NCI-H1048 (cell line): ENCODE measurements at regions not wholly inside any gene's neighbourhood (a gene's known extent, or its start where the extent isn't known, plus 50 kb on each side); places are given as distances from the start of the nearest gene placed in this dataset.
"Not testable (repeated sequence)": the region's sequence is repeated elsewhere in the genome, so short reads cannot be mapped to it uniquely, and the experiment has no call there.

Source experiments
- DNase-seq: peaks from one replicate; lab custom pipeline; 2025; lab: John Stamatoyannopoulos, UW

DNA sequence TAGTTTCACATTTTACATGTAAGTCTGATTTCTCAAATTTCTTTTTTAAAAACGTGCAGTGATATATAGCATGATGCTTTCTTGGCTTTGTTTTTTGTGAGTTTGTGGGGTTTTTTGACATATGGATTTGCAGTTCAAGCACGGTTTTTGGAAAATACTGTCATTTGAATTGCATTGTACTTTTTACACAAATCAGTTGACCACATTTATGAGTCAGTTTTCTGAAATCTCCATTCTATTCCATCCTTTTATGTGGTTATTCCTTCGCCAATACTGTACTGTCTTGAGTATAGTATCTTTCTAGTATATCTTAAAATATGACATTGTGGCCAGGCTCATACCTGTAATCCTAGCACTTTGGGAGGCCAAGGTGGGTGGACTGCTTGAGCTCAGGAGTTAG is 890.0 kb upstream of the CITED2 start:
- DNase-seq, result no peak

DNA sequence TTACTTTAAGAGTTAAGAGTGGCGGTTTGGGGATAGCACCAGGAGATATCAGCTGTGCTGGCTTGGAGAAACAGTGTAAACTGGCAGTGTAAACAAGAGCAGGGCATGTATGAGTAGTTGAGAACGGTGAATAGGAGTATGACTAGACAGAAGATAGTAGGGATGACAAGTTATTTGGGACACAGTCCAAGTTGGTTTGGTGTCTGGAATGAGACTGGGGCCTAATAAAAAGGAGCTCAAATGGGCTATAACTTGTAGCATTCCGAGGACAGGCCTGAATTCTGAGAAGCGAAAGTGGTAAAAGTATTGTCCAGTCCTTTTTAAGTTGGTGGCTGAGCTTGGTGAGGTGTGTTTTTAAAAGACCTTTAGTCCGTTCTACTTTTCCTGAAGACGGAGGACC is 883.9 kb upstream of the CITED2 start:
- not testable (repeated sequence) for DNase-seq

DNA sequence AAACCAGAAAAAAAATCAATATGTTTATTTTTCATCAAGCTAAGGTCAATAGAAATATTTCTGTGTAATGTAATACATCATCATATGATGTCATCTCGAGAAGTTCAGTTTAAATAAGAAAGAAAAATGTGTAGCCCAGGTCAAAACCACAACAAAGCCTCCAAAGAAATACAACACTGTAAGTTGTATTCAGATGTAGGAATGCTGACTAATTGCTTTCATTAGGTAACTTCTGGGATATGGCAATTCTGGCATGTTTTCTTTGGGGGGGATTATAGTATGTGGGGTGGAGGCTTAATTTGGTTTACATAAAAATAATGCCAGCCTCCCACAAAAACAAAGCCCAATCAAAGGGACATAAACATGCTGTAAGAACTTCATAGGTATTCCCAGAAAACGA is 881.8 kb upstream of the CITED2 start:
- DNase-seq, result no peak

DNA sequence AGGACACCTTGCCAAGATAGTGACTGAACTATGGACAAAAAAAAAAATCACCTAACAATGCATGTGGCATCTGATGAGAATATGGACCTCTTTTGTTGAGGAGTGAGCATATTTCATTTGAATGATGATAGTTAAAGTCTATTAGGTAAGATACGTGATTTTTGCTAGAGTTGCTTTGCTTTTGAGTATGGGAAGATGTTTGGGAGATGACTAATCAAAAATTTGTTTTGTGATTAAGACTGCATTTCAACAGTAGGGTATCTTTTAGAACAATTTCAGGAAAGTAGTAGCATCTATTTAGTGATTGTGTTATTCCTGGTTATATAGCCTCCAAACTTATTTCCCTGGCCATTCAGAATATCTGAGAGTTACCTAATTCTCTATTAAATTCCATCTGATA is 878.6 kb upstream of the CITED2 start:
- DNase-seq, result no peak

DNA sequence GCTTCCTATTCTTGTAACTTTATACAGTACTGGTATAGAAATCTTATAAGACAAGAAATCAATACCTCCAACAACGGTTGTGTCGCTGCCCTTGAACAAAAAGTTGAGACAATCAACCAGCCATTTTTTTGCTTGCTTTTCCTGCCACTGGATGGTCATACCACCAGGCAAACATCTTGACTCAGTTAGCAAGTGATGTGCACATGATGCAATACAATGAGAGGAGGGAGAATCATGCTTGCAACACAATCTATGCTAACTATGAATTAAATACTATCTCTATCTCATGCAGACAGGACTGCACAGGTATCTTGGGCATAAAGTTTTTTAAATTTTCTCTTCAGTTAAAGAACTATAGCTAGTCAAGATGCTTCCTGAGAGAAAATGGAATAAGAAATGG is 877.7 kb upstream of the CITED2 start:
- no peak for DNase-seq

DNA sequence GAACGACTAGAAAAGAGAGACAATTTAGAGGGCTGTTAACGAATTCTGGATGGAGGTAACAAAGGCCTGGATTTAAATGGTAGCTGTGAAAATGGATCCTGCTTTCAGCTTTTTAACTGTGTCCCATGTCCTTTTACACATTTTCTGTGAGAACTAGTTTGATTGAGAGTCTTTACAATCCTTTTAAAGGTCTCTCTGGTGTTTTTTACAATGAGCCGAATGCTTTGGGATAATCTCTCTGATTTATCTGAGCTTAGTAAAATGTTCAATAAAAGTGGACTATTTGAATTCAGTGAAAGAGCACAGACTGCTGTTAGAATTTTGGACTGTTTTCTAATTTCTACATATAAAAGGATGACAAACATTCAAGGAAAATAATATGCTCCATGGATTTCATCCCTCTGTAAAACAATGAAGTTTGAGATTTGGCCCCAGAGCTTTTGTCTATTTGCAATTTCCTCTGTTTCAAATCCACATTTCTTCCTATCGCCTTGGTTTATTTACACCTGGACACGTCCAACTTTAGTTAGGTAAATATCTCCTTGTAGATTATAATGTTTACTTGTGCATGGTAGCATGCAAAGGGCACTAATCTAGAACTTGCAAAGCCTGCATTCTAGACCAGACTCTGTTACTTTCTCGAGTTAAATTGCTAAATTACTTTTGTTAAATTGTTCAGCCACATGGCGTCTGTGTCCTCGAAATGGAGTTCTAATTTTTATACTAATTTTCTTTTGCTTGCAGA is 871.0 kb upstream of the CITED2 start:
- no peak for DNase-seq

DNA sequence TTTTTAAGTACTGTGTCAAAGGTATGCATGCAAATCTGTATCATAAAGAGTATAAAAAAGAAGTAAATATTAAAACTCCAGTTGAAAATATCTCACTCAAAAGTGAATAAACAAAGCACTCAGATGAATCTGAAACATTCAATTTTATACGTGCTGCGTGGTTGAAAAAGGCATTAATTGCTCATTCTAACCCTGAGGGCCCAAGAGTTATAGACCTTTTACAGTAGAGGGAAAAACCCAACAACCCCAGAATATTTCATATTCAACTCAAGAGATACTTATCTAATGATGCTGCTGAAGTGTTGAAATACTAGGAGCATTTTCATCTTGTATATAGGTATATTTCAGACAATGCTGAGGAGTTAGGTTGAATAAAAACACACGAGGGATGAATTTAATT is 862.8 kb upstream of the CITED2 start:
- no peak for DNase-seq

DNA sequence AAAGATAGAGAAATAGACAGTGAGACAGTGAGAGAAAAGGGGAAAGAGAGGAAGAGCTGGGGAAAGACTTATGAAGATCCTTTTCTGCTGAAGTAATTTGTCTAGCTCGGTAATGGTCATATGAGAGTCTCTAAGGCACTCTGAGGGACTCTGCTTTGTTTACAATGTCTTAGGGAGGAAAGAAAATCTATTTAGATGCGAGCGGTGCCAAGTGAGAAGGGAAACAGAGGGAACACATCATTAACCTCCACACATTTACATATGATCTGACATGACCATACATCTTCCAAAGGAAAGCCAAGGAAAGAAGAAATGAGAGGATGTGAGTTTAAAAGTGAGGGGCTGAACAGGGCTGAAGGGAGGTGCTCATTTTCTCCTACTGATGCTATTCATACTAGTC is 862.3 kb upstream of the CITED2 start:
- no peak for DNase-seq

DNA sequence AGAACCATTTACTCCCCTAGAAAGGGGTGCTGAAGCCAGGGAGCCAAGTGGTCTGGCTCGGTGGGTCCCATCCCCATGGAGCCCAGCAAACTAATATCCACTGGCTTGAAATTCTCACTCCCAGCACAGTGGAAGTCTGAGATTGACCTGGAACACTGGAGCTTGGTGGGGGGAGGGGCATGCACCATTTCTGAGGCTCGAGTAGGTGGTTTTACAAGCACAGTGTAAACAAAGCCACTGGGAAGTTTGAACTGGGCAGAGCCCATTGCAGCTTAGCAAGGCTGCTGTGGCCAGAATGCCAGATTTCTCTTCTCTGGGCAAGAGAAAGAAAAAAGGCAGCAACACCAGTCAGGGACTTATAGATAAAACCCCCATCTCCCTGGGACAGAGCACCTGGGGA is 855.8 kb upstream of the CITED2 start:
- no peak for DNase-seq

DNA sequence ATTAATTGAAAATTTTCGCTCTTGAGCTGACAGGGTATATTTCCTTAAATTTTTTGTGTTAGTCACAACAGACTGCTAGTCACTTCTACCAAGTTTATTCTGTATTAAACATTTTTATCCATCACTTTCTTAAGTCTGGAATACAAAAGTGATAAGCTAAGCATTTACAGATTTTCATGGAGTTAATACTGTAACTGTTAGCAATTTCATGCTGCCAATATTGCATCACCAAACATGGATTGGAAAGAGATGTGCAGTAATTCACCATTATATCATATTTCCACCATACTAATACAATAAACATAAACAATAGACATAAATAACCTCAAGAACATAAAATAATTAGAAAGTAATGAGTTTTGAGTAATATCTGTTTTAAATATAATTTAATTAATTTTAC is 854.0 kb upstream of the CITED2 start:
- no peak for DNase-seq

DNA sequence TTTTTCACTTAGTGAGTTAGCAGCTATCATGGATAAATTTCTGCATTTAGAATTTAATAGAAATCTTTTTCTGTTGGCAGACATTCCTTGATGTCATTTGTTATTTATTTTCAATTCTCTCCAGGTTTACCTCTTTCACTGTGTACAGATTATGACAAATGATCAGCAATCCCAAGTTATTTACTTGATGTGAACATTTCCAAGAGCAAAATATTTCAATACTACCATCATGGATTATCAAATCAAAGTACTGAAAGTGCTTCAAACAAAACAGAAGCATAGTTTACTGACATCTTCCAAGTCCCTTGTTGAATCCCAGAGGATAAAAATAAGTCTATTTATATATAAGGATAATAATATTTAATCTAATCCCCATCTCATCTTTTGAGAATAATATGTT is 852.2 kb upstream of the CITED2 start:
- no peak for DNase-seq

DNA sequence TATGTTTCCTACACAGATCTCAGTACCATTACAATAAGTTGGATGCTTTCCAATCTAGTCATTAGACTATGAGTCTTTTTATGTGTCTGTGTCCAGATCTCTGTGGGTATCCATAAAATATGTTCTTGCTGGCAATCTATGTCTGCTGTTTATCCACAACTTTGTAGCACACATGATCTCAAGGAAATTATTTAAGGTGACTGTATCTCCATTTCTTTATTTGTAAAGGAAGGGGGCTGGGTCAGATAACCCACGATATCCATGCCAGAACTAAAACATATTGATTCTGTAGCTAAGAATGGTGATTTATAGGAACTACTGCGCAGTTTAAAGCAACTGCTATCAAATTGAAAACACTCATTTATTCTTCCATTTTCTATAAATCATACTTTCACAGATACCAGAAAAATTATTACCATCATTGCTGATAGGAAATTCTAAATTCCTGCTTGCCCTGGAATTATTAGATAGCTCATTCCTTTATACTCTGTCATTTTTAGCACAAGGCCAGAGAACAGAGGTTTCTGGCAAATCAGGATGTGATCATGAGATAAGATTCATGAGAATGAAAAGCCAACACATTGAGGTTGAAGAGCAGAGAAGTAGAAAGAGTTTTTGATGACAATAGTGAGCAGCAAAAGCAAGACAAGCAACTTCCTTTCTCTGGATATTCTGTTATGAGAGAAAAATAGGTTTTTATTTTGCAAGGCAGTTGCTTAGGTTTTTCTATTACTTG is 851.4 kb upstream of the CITED2 start:
- DNase-seq, result no peak

DNA sequence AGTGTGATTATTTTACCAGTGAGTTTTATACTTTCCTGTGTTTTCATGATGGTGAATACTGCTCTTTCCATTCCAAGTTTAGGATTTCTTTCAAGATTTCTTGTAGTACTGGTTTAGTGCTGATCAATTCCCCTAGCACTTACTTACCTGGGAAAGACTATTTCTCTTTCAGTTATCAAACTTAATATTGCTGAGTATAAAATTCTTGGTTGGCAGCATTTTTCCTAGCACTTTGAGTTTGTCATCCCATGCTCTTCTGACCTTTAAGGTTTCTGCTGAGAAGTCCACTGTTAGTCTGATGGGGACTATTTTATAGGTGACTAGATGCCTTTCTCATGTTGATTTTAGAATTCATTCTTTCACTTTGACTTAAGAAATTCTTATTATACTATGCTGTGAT is 842.8 kb upstream of the CITED2 start:
- no peak for DNase-seq

DNA sequence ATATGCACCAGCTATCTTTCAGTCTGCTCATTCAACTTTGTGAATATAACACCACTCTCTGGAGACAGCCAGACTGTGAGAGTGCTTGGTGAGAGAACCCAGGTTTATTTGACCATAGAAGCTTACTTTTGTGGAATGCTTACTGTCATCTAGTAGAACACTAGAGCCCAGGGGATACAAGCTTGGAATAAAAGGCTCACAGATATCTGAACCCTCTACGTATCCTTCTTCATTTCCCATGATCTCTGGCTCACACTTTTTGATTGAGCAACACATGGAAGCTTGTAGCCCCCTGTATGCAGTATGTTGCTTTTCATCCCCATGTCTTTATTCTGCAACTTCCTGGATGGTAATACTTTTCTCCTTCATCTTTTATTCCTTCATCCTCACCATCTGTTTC is 835.3 kb upstream of the CITED2 start:
- no peak for DNase-seq

DNA sequence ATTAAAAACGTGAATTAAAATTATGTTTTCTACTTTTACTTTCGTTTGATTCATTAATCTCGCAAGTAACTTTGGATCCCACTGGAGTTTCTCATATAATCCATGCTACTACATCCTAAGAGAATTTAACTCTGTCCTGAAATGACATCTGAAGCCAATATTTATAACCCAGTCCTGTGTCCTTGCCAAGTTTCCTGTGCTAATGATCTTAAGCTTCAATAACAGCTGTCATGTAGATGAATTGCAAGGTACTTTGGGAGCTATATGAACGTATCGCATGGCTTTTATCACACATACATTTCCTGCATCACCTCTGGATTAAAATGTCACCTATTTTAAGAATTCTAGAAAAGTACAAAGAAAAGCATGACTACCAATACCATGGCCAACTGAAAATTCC is 833.8 kb upstream of the CITED2 start:
- no peak for DNase-seq

DNA sequence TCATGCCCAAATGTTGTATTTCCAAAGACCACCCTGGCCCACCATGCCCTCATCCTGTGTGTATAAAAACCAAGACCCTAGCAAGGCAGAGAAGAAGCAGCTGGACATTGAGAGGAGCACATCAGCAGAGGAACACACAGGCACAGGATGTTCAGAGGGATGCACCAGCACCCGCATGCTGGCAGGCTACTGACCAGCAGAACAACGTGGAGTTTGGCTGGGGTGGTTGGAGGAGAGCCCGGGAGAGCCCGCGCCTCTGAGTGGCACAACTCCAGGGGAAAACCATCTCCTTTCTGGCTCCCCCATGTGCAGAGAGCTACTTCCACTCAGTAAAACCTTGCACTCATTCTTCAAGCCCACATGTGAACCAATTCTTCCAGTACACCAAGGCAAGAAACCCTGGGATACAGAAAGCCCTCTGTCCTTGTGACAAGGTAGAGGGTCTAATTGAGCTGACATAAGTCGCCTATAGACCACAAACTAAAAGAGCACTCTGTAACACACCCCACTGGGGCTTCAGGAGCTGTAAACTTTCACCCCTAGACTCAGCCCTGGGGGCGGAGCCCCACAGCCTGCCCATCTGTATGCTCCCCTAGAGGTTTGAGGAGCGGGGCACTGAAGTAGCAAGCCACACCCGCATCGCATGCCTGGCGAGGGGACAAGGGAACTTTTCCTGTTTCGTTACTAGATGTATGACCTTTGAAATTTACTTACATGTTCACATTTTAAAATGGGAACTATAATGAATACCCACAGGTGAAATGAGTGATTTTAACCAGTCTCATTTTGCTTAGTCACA is 831.5 kb upstream of the CITED2 start:
- DNase-seq, result no peak

DNA sequence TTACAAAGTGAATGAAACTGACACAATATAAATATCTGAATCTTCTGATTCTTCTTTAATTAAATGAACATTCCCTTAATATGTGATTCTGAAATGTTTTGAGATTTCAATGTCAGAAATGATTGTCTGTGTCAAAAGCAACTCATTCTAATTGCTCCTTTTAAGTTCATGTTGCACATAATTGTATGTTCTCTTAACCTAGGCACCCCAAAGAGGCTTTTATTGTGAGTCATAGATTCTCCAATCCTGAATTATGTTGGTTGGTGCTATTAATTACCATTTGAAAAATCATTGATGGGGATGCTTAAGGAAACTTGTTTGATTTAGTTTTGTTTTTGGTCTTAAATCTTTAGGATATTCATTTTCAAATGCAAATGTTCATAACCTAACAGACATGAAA is 829.7 kb upstream of the CITED2 start:
- DNase-seq, result no peak

DNA sequence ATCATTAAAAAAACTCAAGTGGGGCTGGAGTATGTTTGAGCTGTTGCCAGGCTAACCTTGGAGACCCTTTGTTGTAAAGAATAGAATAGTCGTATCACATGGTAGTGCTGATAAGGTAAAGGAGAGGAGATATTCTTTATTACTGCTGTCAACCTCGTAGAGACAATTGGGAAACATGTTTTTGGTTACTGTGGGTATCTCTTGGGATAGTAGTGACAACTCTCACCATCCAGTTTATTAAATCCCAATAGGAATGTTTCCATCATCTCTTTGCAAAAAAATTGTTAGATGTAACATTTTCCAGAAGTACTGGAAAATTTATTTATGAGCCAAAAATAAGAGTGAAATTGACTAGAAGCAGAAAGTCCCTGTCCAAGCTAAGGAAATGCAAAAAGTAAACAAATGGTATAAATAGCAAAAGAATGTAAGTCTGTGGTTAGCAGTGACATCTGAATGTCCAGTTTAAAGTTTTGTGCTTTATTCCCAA is 829.3 kb upstream of the CITED2 start:
- no peak for DNase-seq

DNA sequence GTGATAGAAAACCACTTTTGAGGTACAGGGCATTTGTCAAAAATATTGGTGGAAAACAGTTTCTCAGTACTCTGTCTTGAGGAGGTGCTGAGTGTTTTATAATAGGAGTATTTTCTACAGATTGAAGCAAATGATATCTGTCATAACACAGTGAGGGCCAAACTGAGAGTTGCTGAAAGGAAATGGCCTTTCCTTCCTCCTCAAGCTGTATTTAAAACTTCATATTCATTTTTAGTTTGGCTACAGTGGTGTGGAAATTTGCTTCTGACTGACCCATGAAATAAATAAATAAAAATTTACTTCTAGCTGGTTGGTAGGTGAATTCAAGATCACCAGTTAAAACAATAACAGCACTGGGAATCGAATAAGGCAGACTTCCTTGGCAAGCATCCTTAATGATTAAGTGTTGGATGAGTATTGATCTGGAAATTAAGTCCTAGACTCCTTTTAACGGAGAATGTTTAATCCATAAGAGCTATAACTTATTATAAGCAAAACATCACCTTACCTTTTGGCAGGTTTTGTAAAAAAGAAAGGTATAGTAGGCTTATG is 828.6 kb upstream of the CITED2 start:
- DNase-seq, result no peak

DNA sequence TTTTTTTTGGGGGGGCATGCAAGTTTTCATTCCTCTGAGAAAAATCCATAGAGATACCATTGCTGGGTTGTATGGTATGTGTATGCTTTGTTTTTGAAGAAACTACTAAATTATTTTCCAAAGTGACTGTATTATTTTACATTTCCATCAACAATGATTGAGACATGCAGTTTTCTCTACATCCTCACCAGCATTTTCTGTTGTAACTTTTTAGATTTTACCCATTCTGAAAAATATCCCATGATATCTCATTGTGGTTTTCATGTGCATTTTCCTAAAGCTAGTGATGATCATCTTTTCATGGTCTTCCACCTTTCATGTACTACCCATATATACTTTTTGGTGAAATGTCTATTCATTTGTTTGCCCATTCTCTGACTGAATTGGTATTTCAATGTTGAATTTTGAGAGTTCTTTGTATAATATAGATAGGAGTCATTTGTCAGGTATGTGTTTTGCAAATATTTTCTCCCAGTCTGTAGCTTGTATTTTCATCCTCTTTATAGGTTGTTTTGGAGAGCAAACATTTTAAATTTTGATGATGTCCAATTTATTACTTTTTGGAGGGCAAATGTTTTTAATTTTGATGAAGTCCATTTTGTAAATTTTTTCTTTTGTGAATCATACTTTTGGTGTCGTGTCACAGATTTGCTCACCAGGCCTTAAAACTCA is 827.5 kb upstream of the CITED2 start:
- DNase-seq, result no peak

DNA sequence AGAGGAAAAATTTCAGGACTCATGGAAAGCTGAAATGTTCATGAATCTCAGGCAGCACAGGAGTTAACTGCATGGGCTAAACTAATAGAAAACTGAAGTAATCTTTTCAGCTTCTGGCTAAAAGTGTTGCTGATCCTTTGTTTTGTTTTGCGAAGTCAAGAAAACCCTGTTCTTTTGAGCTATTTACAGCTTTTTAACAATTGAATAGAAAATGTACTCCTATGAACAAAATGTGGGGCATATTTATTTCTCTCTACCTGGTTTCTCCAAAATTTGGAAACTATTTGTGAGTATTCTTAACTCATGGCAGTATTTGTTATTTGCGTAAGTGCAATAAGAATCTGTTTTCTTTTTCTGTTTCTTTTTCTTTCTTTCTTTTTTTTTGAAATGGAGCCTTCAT is 818.8 kb upstream of the CITED2 start:
- no peak for DNase-seq

DNA sequence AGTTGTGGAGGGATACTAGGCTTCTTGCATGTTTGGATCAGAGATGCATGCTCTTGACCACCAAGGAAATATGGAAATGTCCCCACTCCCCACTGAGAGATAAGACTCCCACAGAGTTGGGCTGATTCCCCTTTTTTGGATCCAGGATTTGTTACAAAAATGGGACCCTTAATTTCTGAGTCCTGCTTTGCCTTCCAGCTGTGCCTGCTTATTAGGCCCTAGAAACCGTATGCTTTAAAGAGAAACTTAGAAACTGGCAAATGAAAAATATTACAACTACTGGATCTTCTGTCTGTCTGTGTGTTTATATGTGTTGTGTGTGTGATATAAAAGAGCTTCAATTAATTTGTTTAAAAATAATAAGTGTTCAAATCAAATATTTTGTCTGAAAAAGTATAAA is 817.6 kb upstream of the CITED2 start:
- no peak for DNase-seq
